K562 (cell line): ENCODE measurements at regions not wholly inside any gene's neighbourhood (a gene's known extent, or its start where the extent isn't known, plus 50 kb on each side); places are given as distances from the start of the nearest gene placed in this dataset.

Experiments
- BDP1 ChIP-seq: IDR thresholded peaks from 3 replicates; pipeline ENCODE4 v1.6.1; 2011; ENCODE audit not compliant: insufficient read length, insufficient read depth
- FOXA3 ChIP-seq, 2 experiments: fragments of 450-650 bp in 1 of 2; sonication (generic) in 1 of 2; formaldehyde crosslinking; IDR thresholded peaks in 1 of 2; conservative IDR thresholded peaks in 1 of 2; 2 replicates each; pipeline versions ENCODE4 v1.4.0 to v1.8.0; 2020 to 2022; ENCODE audit warnings: mild to moderate bottlenecking in 2 of 2, missing genetic modification reagents in 1 of 2
- SAFB2 ChIP-seq: fragments of 200-400 bp; formaldehyde crosslinking; IDR thresholded peaks from 2 replicates; pipeline ENCODE4 v1.6.1; 2018; ENCODE audit warnings: borderline replicate concordance, low read length, low read depth, moderate library complexity; ENCODE audit not compliant: severe bottlenecking

DNA sequence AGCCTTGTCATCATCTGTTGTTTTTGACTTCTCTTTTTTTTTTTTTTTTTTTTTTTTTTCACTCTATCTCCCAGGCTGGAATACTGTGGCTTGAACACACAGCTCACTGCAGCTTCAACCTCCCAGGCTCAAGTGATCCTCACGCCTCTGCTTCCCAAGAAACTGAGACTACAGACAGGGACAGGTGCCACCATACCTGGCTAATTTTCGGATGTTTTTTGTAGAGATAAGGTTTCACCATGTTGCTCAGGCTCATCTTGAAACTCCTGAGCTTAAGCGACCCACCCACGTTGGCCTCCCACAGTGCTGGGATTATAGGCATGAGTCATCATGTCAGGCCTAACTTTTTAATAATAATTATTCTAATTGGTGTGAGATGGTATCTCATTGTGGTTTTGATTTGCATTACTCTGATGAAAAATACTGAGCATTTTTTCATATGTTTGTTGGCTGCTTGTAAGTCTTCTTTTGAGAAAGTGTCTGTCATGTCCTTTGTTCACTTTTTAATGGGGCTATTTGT, 51.3 kb upstream of the OR9G4 start:
- no peak for TF ChIP-seq FOXA3 (CRISPR knock-in tag; conservative IDR thresholded peaks at IDR 0.05 in 1 of 2, IDR thresholded peaks at IDR 0.05 in 1 of 2)
- TF ChIP-seq SAFB2 = no peak
- TF ChIP-seq BDP1 = no peak
